ENCODE measurements at regions not wholly inside any gene's neighbourhood (a gene's known extent, or its start where the extent isn't known, plus 50 kb on each side); places are given as distances from the start of the nearest gene placed in this dataset.
"Not testable (repeated sequence)": the region's sequence is repeated elsewhere in the genome, so short reads cannot be mapped to it uniquely, and the experiment has no call there.

DNA sequence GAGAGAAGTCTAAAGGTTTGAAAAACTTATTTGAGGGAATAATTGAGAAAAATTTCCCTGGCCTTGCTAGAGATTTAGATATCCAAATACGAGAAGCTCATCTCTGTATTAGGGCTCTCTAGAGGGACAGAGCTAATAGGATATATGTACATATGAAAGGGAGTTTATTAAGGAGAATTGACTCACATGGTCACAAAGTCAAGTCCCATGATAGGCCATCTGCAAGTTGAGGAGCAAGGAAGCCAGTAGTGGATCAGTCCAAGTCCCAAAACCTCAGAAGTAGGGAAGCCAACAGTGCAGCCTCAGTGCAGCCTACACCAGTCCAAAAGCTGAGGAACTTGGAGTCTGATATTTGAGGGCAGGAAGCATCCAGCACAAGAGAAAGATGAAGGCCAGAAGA, 126.7 kb downstream of the PJA2 start:
- not testable (repeated sequence) for H3K79me2 ChIP-seq (replicated peaks; ENCODE audit: insufficient read depth); H3F3A ChIP-seq (replicated peaks; ENCODE audit: low read depth); ATAC-seq; H3K4me3 ChIP-seq; H3K9me2 ChIP-seq (ENCODE audit: insufficient read depth); H3K27me3 ChIP-seq (ENCODE audit: insufficient read depth); H3K27me3 Mint-ChIP-seq (ENCODE audit: insufficient read depth, low read depth, poor library complexity); H3K4me2 ChIP-seq; H3K27ac ChIP-seq (ENCODE audit: low read depth); H3K4me1 Mint-ChIP-seq; H3K4me1 ChIP-seq (ENCODE audit: insufficient read depth); H3K4me3 Mint-ChIP-seq; H3K36me3 ChIP-seq (ENCODE audit: insufficient read depth); H3K27ac Mint-ChIP-seq; H4K20me1 ChIP-seq (replicated peaks; ENCODE audit: insufficient read depth); H2AFZ ChIP-seq; DNase-seq (ENCODE audit: low spot score)
- H3K9me3 Mint-ChIP-seq, result peaks cover 33% of the 10 kb centered on the region
- peaks cover 16% of the 10 kb centered on the region; the same call in 2 of the 3 replicates for H3K36me3 Mint-ChIP-seq (ENCODE audit: low read depth)

GRCh38 chr5:109281136-109281690, 128.6 kb downstream of the PJA2 start:
- Histone ChIP-seq H3K4me1 (ENCODE audit: insufficient read depth) (no peaks in the 10 kb centered on the region), H3F3A (replicated peaks; ENCODE audit: low read depth) (no peaks in the 10 kb centered on the region), H3K4me3 (no peak overlapping the region), H3K36me3 (ENCODE audit: insufficient read depth) (no peaks in the 10 kb centered on the region), H3K27me3 (ENCODE audit: insufficient read depth) (no peaks in the 10 kb centered on the region), H2AFZ (no peak overlapping the region), H3K79me2 (replicated peaks; ENCODE audit: insufficient read depth) (no peaks in the 10 kb centered on the region), H4K20me1 (replicated peaks; ENCODE audit: insufficient read depth) (no peaks in the 10 kb centered on the region), H3K27ac (ENCODE audit: low read depth) (no peak overlapping the region), H3K4me2 (no peak overlapping the region), H3K9me2 (ENCODE audit: insufficient read depth) (no peaks in the 10 kb centered on the region)
- Mint-ChIP-seq H3K4me1 (no peaks in the 10 kb centered on the region; the same call in 2 of the 3 replicates), H3K36me3 (ENCODE audit: low read depth) (peaks cover 7% of the 10 kb centered on the region; the same call in 1 of the 3 replicates), H3K27me3 (ENCODE audit: insufficient read depth, low read depth, poor library complexity) (peaks cover 4% of the 10 kb centered on the region), H3K9me3 (peaks cover 14% of the 10 kb centered on the region), H3K27ac (no peak overlapping the region), H3K4me3 (no peak overlapping the region)
- ATAC-seq, result no peak
- no peak for DNase-seq (ENCODE audit: low spot score)
- TF ChIP-seq EZH2phosphoT487 (IDR thresholded peaks at IDR 0.05; ENCODE audit: unreplicated experiment), result no peak
- no peak for TF ChIP-seq CTCF (conservative IDR thresholded peaks at IDR 0.05; ENCODE audit: low read depth in 2 of 2)
- no peak for TF ChIP-seq ZNF114 (CRISPR knock-in tag; IDR thresholded peaks at IDR 0.05)
- no peak for TF ChIP-seq NANOG (IDR thresholded peaks at IDR 0.05; ENCODE audit: borderline replicate concordance)
- no peak for TF ChIP-seq STAT1 (IDR thresholded peaks at IDR 0.05; ENCODE audit: unreplicated experiment)
- no peak for TF ChIP-seq POLR2AphosphoS5 (IDR thresholded peaks at IDR 0.05; ENCODE audit: low read depth)
- no peak for TF ChIP-seq CREB1 (CRISPR knock-in tag; IDR thresholded peaks at IDR 0.05; ENCODE audit: low read depth)
- no peak for TF ChIP-seq ZNF331 (CRISPR knock-in tag; IDR thresholded peaks at IDR 0.05; ENCODE audit: low read depth)
- TF ChIP-seq ZNF462 (CRISPR knock-in tag; IDR thresholded peaks at IDR 0.05), result no peak
- TF ChIP-seq REST (IDR thresholded peaks at IDR 0.05; ENCODE audit: unreplicated experiment), result no peak
- TF ChIP-seq JUNB (IDR thresholded peaks at IDR 0.05; ENCODE audit: unreplicated experiment), result no peak

All from GM23338 (cell line).